HFF-Myc (cell line): ENCODE measurements at regions not wholly inside any gene's neighbourhood (a gene's known extent, or its start where the extent isn't known, plus 50 kb on each side); places are given as distances from the start of the nearest gene placed in this dataset.
A peak's percentile ranks its signal among the peaks of the same experiment; 100 is the strongest.
"Not testable (repeated sequence)": the region's sequence is repeated elsewhere in the genome, so short reads cannot be mapped to it uniquely, and the experiment has no call there.

ENCODE experiments used
- DNase-seq: peaks from one replicate; pipeline ENCODE4 v3.0.0-alpha.2; 2011; ENCODE audit warnings: low read depth; ENCODE audit errors: extremely low read depth
- H3K4me3 ChIP-seq: replicated peaks from 2 replicates; pipeline ENCODE4 v1.5.1; 2011; ENCODE audit warnings: low read depth, mild to moderate bottlenecking, control low read depth, low read length
- CTCF ChIP-seq: IDR thresholded peaks from 2 replicates; pipeline ENCODE4 v1.5.1; 2012; ENCODE audit warnings: mild to moderate bottlenecking, low read depth, low read length, control low read depth; ENCODE audit errors: missing control alignments

- not testable (repeated sequence) for DNase-seq, H3K4me3 ChIP-seq
Observed at GRCh38 chr2:95654897-95655296, 63.1 kb downstream of the TRIM43 start.

GRCh38 chr2:95656553-95656952 lies 64.8 kb downstream of the TRIM43 start:
- DNase-seq, H3K4me3 ChIP-seq: not testable (repeated sequence)

GRCh38 chr2:95657937-95658336 lies 66.1 kb downstream of the TRIM43 start:
- not testable (repeated sequence) for DNase-seq, H3K4me3 ChIP-seq

GRCh38 chr2:95660766-95661562 lies 69.2 kb downstream of the TRIM43 start:
- DNase-seq, H3K4me3 ChIP-seq: not testable (repeated sequence)

GRCh38 chr2:95663471-95664441 lies 72.0 kb downstream of the TRIM43 start:
- not testable (repeated sequence) for H3K4me3 ChIP-seq, DNase-seq

- TF ChIP-seq CTCF = peak; percentile 5
- DNase-seq, H3K4me3 ChIP-seq: not testable (repeated sequence)
Observed at GRCh38 chr2:95666636-95667035, 74.8 kb downstream of the TRIM43 start.

GRCh38 chr2:95667480-95667879 lies 75.7 kb downstream of the TRIM43 start:
- TF ChIP-seq CTCF = no peak
- DNase-seq = no peak
- no peak overlapping the region for H3K4me3 ChIP-seq

- DNase-seq, H3K4me3 ChIP-seq: not testable (repeated sequence)
Observed at GRCh38 chr2:95668934-95669333, 77.1 kb downstream of the TRIM43 start.

GRCh38 chr2:95669441-95669991 lies 77.7 kb downstream of the TRIM43 start:
- DNase-seq = no peak
- H3K4me3 ChIP-seq = no peak overlapping the region
- no peak for TF ChIP-seq CTCF

GRCh38 chr2:95670167-95670566 lies 78.4 kb downstream of the TRIM43 start:
- TF ChIP-seq CTCF = no peak
- H3K4me3 ChIP-seq = no peak overlapping the region
- no peak for DNase-seq
